Activated CD4-positive, alpha-beta T cell treated with anti-CD3 and anti-CD28 coated beads, Interleukin-2, amount 10 ng/mL, durations not matched to agents 24 days and 14 days (primary cell): ENCODE measurements at regions not wholly inside any gene's neighbourhood (a gene's known extent, or its start where the extent isn't known, plus 50 kb on each side); places are given as distances from the start of the nearest gene placed in this dataset.
A peak's percentile ranks its signal among the peaks of the same experiment; 100 is the strongest.

Source experiments
- DNase-seq: peaks from one replicate; pipeline ENCODE4 v3.0.0; 2022
- H3K27ac Mint-ChIP-seq: one replicate; pipeline ENCODE4 v1.8.0; 2022; ENCODE audit warnings: mild to moderate bottlenecking, mixed read lengths
- H3K27me3 Mint-ChIP-seq: one replicate; pipeline ENCODE4 v1.8.0; 2022; ENCODE audit warnings: mixed read lengths
- H3K36me3 Mint-ChIP-seq: one replicate; pipeline ENCODE4 v1.8.0; 2022; ENCODE audit warnings: low read depth, mild to moderate bottlenecking, mixed read lengths
- H3K4me1 Mint-ChIP-seq: one replicate; pipeline ENCODE4 v1.8.0; 2021; ENCODE audit warnings: mixed read lengths
- H3K4me3 Mint-ChIP-seq: one replicate; pipeline ENCODE4 v1.8.0; 2022; ENCODE audit warnings: mild to moderate bottlenecking, moderate library complexity, mixed read lengths
- H3K9me3 Mint-ChIP-seq: one replicate; pipeline ENCODE4 v1.8.0; 2021; ENCODE audit warnings: mixed read lengths
- intact Hi-C: fragments of 100-400 bp; cut with micrococcal nuclease; formaldehyde crosslinking; loops from one replicate; pipeline ENCODE4 v1.15.1; 2023

DNA sequence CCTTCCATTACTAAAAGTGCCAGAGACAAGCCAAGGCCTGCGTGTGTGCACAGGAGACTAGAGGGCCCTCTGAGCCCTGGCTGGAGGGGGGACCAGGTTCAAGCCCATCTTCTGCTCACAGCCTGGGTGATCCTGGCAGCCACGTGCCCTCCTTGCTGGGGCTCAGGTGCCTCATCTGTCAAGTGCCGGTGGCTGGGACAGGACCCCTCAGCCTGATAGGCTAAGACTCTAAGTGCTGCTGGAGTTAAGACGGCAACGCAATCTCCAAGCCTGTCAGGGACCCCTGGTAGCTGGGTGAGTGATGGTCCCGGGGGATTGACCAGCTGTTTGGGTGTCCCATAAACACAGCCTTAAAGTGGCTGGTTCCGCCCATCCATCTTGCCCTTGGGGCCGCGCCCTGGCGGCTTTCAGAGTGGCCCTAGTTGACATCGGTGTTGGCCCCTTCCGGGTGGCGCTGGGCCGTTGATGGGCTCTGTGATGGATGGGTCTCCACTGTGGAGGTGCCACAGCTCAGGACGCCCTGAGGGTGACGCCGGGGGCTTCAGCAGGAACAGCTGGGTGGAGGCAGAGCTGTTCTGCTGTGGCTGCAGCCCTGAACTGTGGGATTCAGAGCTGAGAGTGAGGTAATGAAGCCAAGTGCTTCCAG, 136.2 kb downstream of the BARX1 start:
- Mint-ChIP-seq H3K9me3 (no peaks in the 10 kb centered on the region), H3K27me3 (peaks cover 15% of the 10 kb centered on the region), H3K4me3 (no peak overlapping the region), H3K27ac (no peak overlapping the region), H3K36me3 (no peaks in the 10 kb centered on the region), H3K4me1 (no peaks in the 10 kb centered on the region)
- peak; percentile 44 for DNase-seq
- intact Hi-C loops = no loop called here

DNA sequence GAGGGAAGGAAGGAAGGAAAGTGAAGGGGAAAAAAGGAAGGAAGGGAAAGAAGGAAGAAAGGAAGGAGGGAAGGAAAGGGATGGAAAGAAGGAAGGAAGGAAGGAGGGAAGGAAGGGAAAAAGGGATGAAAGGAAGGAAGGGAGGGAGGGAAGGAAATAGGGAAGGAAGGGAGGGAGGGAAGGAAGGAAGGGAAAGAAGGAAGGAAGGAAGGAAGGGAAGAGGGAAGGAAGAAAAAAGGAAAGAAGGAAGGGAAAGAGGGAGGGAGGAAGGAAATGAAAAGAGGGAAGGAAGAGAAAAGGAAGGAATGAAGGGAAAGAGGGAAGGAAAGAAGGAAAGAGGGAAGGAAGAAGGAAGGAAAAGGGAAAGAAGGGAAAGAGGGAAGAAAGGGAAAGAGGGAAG, 136.9 kb downstream of the BARX1 start:
- peaks cover 16% of the 10 kb centered on the region for H3K27me3 Mint-ChIP-seq
- H3K4me3 Mint-ChIP-seq = no peak overlapping the region
- DNase-seq = no peak
- H3K4me1 Mint-ChIP-seq = no peaks in the 10 kb centered on the region
- H3K27ac Mint-ChIP-seq = no peak overlapping the region
- intact Hi-C loops = no loop called here
- no peaks in the 10 kb centered on the region for H3K36me3 Mint-ChIP-seq
- no peaks in the 10 kb centered on the region for H3K9me3 Mint-ChIP-seq

DNA sequence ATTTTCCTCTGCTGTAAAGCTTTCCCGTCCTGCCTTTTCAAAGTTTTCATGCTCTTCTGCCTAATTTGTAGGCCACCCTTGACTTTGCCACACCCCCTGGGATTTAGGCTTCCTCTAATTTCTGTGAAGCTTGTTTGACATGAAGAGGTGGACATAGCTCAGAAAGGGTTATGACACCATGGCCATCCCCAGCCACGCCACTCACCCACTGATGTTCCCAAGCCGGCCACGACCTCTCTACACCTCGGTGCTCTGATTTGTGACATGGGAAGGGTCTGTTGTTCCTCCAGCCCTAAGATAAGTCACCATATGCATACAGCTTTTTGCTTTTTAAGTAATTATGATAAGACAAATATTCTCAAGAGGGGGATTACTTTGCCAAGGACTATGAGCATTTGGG, 139.5 kb downstream of the BARX1 start:
- H3K27ac Mint-ChIP-seq = no peak overlapping the region
- peaks cover 13% of the 10 kb centered on the region for H3K27me3 Mint-ChIP-seq
- H3K4me1 Mint-ChIP-seq = no peaks in the 10 kb centered on the region
- no peaks in the 10 kb centered on the region for H3K9me3 Mint-ChIP-seq
- no peak overlapping the region for H3K4me3 Mint-ChIP-seq
- DNase-seq = no peak
- no peaks in the 10 kb centered on the region for H3K36me3 Mint-ChIP-seq
- intact Hi-C loops = no loop called here

DNA sequence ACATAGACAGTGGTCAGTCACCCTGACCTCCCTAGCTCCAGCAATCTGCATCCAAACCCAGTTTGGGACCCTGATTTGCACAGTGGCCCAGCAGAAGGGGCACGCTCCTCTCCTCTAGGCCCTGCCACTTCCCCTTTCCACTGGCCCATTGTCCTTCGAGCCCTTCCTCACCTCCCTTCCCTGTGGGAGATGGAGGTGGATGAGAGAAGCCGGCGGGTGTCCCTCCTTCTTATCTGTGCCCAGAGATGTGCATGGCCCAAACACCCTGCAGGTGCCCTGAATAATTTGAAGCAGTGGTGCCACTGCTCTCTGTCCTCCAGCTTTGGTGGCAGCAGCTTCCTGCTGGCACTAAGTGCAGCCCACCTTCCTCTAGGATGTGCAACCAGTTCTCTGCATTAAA, 140.0 kb downstream of the BARX1 start:
- H3K27ac Mint-ChIP-seq = no peak overlapping the region
- peak; percentile 36 for DNase-seq
- H3K4me1 Mint-ChIP-seq = no peaks in the 10 kb centered on the region
- intact Hi-C loops = no loop called here
- no peaks in the 10 kb centered on the region for H3K36me3 Mint-ChIP-seq
- peaks cover 13% of the 10 kb centered on the region for H3K27me3 Mint-ChIP-seq
- no peaks in the 10 kb centered on the region for H3K9me3 Mint-ChIP-seq
- no peak overlapping the region for H3K4me3 Mint-ChIP-seq

DNA sequence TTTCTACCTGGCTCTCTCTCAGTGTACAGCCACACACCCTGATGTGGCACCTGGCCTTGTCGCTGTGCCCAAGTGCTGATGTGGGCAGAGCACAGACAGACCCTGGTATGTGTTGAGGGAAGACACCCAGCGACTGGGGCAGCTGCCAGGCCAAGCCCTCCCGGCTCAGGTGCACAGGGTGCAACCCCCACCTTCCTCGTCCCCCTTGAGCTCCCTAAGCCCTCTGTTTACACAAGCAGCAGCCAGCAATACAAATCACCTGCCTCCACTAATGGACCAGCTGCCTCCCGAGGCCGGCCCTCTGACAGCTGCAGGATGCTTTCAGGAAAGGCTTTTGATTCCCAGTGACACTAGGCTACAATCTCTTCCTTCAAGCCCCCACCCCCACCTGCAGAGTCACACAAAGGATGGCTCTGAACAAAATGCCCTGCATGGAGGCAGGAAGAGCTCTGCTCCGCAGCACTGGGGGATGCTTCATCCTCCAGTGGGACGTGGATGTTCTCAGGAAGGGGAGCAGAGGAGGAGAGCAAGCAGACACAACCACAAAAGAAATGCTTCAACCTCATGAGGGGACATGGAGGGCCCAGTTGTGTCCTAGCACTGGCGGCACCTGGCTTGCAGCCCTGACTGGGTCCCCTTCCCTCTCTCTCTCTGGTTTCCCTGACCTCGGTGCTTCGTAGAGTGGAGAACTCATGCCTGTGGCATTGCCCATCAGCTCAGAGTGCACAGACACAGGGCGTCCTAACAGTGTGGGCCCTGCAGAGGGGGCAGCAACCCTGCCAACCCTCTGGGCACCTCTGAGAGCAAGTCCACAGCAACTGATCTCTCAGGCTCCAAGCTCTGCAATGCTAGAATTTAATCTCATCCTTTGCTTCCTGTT, 140.8 kb downstream of the BARX1 start:
- Mint-ChIP-seq H3K9me3 (no peaks in the 10 kb centered on the region), H3K27ac (no peak overlapping the region), H3K27me3 (peaks cover 13% of the 10 kb centered on the region), H3K36me3 (no peaks in the 10 kb centered on the region), H3K4me1 (no peaks in the 10 kb centered on the region), H3K4me3 (no peak overlapping the region)
- intact Hi-C loops = no loop called here
- DNase-seq = peak; percentile 37

DNA sequence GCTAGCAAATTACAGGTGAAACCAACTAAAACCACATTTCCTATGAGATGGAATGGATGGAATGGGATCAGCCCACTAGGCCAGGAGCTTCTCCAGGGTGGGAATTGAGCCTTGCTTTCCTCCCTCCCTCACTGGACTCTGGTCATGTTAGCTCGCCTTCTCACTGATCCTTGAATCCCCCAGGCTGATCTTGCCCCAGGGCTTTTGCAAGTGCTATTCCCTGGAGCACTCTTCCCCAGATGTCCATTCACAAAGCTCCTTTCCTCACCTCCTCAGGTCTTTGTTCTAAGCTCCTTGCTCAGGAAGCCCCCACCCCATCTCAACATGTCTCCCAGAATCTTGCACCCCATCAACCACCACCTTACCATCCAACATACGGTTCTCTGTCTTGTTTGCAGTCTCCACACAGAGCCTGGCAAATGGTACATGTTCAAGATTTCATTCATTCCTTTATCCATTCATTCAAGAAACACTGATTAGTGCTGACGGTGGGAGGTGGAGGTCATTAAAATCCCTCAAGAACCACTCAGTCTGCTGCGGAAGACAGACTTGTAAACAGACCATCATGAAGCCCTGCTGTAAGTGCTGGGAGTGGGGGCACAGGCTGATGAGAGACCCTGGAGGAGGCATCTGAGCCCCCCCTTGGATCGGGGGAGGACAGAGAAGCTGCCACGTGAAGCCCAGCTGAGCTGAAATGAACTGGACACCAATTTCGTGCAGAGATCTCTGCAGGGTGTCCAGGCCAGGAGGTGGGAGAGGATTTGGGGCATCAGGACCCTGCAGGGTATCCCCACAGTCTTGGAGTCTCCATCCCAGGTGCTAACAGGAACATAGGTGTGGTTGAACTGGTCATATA, 141.7 kb downstream of the BARX1 start:
- peak; percentile 45 for DNase-seq
- Mint-ChIP-seq H3K27me3 (peaks cover 13% of the 10 kb centered on the region), H3K36me3 (no peaks in the 10 kb centered on the region), H3K9me3 (no peaks in the 10 kb centered on the region), H3K27ac (no peak overlapping the region), H3K4me3 (no peak overlapping the region), H3K4me1 (no peaks in the 10 kb centered on the region)
- intact Hi-C loops = no loop called here

DNA sequence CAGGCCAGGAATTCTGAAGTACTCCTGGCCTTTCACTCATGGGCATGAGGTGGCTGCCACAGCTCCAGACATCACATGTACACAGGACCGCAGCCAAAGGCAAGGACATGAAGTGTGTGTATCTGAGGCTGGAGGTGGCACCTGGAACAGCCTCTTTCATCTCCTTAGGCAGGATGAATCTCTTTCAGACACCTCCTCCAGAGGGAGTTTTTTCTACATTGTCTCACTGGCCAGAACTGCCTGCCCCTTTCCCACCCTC, 142.8 kb downstream of the BARX1 start:
- H3K4me1 Mint-ChIP-seq = no peaks in the 10 kb centered on the region
- intact Hi-C loops = no loop called here
- no peak overlapping the region for H3K27ac Mint-ChIP-seq

DNA sequence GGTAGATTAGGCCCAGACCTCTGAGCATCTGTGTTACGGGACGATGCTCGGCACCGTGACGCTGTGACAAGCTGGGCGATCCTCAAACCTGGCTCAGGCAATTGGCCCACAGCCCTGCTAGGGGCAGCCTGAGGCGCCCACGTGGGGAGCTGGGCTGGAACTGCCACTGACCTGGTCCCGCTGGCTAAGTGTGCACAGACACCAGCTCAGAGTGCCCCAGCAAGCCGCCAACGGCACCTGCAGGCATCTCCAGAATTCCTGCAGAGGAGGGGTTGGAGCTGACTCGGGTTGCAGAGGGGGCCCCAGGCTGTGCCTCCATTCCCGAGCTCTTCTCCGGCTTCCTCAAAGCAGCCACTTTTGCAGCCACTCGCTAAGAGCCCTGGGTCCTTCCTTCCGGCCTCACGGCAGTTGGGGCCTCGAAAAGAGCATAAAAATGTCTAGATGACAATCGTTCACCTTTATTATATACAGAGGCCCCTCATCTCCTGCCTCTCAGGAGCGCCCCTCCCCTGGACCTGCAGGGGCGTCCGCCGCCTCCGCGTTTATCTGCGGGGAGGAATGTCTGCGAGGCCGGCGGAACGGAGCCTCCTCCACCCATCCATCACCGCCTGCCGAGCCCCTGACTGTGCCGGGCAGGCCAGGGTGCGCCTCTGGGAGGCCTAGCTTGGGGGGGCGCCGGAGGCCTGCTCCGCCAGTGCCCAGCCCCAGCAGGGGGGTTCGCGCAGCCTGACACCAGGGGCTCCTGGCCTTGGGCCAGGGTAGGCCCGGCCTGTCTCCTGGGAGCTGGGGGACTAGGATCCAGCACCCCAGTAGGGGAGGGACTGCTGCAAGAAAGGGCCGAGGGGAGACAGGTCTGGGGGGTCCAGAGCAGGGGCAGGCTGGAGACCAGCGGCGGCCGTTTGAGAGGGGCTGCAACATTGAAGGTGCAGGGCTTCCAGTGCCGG, 144.9 kb downstream of the BARX1 start:
- no peaks in the 10 kb centered on the region for H3K9me3 Mint-ChIP-seq

More for the DNA sequence above, 142.8 kb downstream of the BARX1 start:
- Mint-ChIP-seq H3K4me3 (no peak overlapping the region), H3K27me3 (peaks cover 10% of the 10 kb centered on the region), H3K9me3 (no peaks in the 10 kb centered on the region), H3K36me3 (no peaks in the 10 kb centered on the region)
- peak; percentile 41 for DNase-seq

DNA sequence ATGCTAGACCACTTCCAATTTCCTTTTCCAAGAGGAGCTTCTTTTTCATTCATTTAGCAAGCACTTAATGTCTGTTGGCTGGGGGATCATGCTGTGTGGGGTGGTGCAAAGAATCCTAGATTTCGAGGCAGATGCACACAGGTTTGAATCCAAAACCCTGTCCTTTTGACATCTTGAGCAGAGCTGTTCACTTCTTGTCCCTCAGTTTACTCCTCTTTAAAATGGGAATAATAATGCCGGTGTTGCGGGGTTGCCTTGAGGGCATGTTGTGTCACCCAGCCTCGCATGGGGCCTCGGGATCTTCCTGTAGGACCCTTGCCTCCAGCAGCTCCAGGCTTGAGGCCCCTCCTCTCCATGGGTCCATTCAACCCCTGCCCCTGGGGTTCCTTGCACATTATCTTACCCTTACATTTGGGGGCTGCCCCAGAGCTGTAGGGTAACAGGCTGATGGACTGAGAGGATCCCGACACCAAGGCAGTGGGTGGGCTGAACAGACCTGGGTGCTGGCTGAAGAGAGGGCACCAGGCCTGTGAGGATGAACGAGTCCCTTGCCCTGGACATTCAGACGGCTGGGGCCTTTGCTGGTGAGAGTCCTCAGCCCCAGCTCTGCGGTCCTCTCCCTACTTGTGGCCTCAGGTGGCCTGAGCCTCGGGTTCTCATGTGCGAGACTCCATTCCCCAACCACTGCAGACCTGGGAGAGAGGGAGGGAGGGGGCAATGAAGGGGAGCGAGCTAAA, 145.8 kb downstream of the BARX1 start:
- Mint-ChIP-seq H3K27ac (no peak overlapping the region), H3K9me3 (no peaks in the 10 kb centered on the region), H3K4me3 (no peak overlapping the region), H3K4me1 (no peaks in the 10 kb centered on the region), H3K36me3 (no peaks in the 10 kb centered on the region), H3K27me3 (peaks cover 2% of the 10 kb centered on the region)
- intact Hi-C loops = no loop called here
- DNase-seq = peak; percentile 49

More for the DNA sequence above, 144.9 kb downstream of the BARX1 start:
- H3K4me1 Mint-ChIP-seq = no peaks in the 10 kb centered on the region
- no peak overlapping the region for H3K4me3 Mint-ChIP-seq
- DNase-seq = peak; percentile 31
- intact Hi-C loops = no loop called here
- H3K27me3 Mint-ChIP-seq = peaks cover 2% of the 10 kb centered on the region
- H3K36me3 Mint-ChIP-seq = no peaks in the 10 kb centered on the region
- H3K27ac Mint-ChIP-seq = no peak overlapping the region

DNA sequence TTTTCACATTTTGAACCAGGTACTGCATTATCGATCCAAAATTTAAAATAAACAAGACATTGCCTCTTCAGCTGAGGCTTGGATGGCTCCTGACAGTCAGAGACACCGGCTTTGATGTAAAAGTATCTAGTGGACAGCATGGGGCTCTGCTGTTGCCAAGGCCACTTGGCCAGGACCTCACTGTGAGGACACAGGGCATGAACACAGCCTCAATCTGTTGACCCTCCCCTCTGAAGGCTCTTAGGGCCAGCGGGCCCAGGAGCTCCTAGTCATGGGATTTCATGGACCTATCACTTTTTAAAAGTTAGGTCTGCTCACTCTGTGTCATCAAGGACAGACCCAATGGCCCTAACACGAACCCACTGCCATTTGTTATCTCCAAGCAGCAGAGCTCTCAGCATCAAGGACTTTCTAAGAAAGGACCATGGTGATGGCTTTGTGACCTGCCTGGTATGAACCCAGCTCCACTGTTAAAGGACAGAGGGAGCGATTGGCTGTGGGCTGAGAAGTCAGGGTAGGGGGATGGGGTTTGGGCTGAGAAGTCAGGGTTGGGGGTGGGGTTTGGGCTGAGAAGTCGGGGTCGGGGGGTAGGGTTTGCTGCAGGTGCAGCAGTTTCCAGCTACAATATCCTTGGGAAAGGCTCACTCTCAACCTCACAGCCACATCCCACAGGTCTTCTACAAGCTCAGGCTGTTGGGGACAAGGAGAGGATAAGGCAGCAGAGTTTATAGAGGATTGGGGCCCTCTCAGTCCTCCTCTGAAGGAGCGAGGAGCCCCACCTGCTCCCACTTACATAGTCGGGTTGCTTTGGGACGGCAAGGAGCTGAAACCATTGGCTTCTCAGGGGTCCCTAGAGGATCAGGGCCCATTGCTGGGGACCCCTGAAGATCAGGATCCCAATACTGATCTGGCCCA, 146.8 kb downstream of the BARX1 start:
- DNase-seq = peak; percentile 36
- Mint-ChIP-seq H3K4me1 (no peaks in the 10 kb centered on the region), H3K36me3 (no peaks in the 10 kb centered on the region), H3K27ac (no peak overlapping the region), H3K4me3 (no peak overlapping the region), H3K27me3 (no peaks in the 10 kb centered on the region), H3K9me3 (no peaks in the 10 kb centered on the region)
- intact Hi-C loops = no loop called here

DNA sequence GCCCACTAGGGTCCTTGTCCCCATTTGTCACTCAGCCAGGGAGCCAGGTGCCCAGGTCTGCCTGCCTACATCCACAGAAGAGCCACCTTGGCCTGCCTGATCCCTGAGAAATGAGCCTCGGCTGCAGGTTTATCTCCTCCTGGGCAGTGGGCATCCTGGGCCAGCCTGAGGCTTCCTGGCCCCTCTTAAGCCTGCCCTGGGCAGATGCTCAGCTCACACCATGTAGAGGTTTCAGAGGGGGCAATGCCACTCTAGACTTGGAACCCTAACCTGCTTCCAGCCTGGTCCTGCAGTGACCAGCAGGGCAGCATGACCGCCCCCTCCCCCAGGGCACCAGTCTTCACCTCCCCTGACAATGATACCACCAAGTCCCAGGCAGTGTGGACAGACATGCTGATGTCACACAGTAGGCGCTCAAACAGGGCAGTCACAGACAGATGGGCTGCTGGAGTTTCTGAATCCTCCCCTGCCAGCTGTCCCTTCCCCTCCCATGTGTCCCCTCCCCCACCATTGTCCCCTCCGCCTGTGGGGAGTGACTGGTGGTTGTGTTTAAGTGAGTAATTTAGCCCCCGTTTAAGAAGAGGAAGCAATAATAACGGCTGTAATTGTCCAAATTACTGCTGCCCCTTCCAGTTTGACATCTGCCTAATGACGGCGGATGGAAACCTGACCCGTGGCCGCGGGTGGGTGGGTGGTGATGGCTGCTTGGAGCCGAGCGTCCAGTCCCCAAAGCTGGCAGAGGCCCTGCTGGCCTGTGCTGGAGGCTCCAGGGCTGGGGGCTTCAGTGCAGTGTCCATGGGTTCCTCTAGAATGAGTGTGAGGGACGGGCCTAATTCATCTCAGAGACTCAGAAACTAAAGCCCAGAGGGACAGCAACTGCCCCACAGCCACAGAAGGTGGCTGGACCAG, 147.7 kb downstream of the BARX1 start:
- DNase-seq = peak; percentile 45
- Mint-ChIP-seq H3K27ac (no peak overlapping the region), H3K27me3 (no peaks in the 10 kb centered on the region), H3K4me1 (no peaks in the 10 kb centered on the region), H3K9me3 (no peaks in the 10 kb centered on the region), H3K4me3 (no peak overlapping the region), H3K36me3 (no peaks in the 10 kb centered on the region)
- intact Hi-C loops = no loop called here
